T47D (cell line): ENCODE measurements at regions not wholly inside any gene's neighbourhood (a gene's known extent, or its start where the extent isn't known, plus 50 kb on each side); places are given as distances from the start of the nearest gene placed in this dataset.

Experiments
- DNase-seq, 2 experiments: peaks; one replicate each; pipeline versions ENCODE4 v3.0.0 to v3.0.0-alpha.2; 2011 to 2012; ENCODE audit warnings: low read depth in 1 of 2, low spot score in 1 of 2
- JUND ChIP-seq: IDR thresholded peaks from 2 replicates; pipeline ENCODE4 v1.6.1; 2012; ENCODE audit warnings: low read depth
- in situ Hi-C: cut with HindIII; loops from 2 replicates; pipeline ENCODE4 v1.10.0; 2016; ENCODE audit warnings: low sequenced_read_pairs, low pct_unique_long_range_greater_than_20kb

DNA sequence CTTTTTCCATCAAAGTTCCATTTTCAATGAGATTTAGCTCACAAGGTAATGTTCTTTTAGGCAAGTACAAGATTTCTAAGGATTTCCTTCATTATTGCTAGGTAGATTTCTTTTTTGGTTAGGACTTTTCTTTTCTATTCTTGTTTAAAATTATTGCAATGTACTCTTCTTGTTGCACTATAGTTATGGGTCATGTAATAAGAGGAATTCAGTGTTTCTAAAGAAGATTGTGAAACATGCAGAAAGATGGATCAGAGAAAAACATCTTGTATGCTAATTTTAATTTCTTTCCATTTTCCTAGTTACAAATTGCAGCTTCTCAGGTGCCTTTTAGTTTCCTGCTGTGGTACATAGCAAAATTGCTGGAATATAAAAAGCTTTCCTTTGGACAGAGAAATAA is 56.1 kb downstream of the BTG1 start:
- in situ Hi-C loops = no loop called here
- no peak for DNase-seq
- TF ChIP-seq JUND = no peak

GRCh38 chr12:92088805-92089204 is 56.8 kb downstream of the BTG1 start:
- DNase-seq = no peak
- in situ Hi-C loops = no loop called here
- no peak for TF ChIP-seq JUND

DNA sequence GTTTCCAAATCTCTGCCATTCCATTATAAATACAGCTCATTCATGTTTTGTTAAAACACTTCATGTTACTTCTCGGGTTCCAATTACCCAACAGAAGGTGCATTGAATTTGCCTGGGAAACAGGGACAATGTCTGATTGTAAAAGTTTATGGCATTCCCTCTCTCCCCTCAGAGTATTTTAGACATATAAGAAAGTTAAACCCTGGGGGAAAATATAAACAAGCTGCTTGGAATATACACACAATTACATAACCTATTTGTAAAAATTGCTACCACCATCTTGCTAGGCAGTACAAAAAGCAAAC is 60.0 kb downstream of the BTG1 start:
- in situ Hi-C loops = no loop called here
- no peak for TF ChIP-seq JUND
- no peak for DNase-seq

DNA sequence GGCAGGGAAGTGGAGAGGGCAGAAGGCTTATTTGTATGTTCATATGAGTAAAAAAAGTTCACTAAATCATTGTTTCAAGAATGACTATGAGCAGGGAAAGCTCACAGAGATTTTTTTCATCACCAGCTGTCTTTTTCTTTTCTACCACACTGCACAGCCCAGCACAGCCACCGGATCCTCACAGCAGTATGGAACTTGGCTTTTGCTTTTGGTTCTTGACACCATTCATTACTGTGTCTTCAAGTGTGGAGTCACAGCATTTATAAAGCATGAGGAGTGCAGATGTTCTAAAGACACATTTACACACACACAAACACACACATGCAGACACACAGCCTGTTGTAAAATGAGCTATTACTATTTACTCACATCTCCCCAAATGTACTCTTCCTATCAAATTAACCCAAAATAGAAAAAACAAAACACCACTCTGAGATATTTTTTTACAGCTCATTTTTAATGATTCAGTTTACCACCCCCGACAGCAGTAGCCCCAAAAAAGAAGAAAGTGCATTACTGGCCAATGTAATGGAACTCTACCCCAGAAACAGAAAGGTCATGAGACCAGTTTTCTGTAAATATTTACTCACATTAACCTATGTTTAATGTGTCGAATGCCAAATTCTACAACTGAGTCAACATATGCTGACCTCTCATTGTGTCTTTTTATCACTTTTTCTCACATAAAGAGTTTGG is 60.5 kb downstream of the BTG1 start:
- peak in 1 of 2 experiments; percentile 55 for DNase-seq
- TF ChIP-seq JUND = no peak
- in situ Hi-C loops = no loop called here

DNA sequence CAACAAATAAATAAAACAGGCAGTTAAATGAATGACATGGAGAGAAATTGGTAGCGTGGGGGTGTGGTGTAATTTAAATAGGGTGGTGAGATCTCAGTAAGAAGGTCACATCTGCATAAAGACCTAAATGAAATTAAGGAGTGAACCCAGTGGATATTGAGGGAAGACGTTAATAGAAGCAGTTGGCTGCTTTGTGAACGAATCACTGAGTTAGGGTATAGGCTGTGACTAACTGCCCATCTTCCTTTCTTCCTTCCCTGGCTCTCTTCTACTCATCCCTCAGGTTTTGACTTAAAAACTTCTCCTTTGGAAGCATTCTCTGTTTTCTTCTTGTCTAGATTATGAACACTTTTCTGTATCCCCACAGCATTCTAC is 64.7 kb downstream of the BTG1 start:
- no peak for TF ChIP-seq JUND
- DNase-seq = no peak
- in situ Hi-C loops = no loop called here

- no peak for TF ChIP-seq JUND
- in situ Hi-C loops = no loop called here
- DNase-seq = no peak
These were observed 66.6 kb downstream of the BTG1 start for GRCh38 chr12:92079054-92079385.

DNA sequence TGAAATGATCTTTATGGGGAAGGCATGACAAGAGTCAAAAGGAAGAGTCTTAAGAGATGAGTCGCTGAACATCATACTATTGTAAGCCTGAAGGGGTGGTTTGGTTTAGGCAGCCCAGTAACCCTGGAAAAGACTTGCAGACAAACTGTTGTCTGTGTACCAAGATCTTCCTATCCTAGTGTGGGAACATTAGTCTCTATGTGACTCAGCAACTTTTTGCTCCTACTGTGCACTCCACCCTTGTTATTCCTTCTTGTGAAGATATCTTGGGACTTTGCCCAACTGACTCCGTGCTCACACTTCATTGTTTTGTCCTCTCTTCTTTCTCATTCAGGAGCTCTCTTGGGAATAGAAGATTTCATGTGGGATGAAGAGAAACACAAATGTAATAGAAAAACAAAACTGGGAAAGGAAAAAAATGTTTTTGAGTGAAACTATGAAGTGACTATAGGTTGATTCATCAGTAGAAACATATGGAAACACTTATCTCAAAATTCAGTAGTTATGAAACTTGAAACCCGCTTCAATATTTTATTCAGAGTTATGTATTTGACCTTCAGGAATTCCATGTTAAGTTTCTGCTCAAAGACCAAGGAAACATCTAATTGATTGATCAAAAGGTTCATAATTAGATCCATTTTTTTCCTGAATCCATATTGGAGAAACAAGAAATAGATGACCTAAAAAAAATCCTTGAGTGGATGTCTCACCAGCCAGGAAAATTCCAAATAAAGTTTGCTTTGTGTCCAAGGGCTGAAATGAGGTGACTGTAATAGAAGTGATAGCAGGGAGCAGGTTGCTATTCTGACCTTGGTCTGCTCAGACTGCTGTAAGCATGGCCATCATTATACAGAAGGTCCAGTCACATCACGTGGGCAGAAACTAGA is 67.2 kb downstream of the BTG1 start:
- in situ Hi-C loops = no loop called here
- TF ChIP-seq JUND = no peak
- DNase-seq = peak in 1 of 2 experiments; percentile 44

DNA sequence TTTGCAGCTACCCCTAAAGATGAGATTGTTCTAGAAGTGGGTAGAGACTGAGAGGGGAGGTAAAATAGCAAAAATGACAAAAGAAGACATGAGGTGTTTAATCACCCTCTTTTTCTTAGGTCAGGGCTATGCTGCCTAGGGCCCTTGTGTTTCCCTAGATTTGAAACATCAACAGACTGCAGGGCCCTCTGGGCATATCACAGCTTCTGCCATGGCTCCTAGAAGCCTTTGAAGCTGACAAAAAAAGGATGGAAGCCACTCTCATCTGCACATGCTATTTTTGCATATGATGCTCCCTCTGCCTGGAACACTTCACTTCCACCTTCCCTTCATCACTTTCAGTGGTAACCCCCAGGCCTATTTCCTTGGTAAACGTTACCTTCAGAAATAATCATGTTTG is 68.1 kb downstream of the BTG1 start:
- in situ Hi-C loops = no loop called here
- no peak for DNase-seq
- no peak for TF ChIP-seq JUND

- no peak for TF ChIP-seq JUND
- in situ Hi-C loops = no loop called here
- DNase-seq = no peak
These were observed 69.5 kb downstream of the BTG1 start for GRCh38 chr12:92076101-92076500.

- no peak for DNase-seq
- in situ Hi-C loops = no loop called here
- no peak for TF ChIP-seq JUND
These were observed 70.2 kb downstream of the BTG1 start for GRCh38 chr12:92075425-92075914.

GRCh38 chr12:92074889-92075288 is 70.8 kb downstream of the BTG1 start:
- in situ Hi-C loops = no loop called here
- no peak for TF ChIP-seq JUND
- no peak for DNase-seq

- no peak for DNase-seq
- in situ Hi-C loops = no loop called here
- TF ChIP-seq JUND = no peak
These were observed 72.6 kb downstream of the BTG1 start for GRCh38 chr12:92073094-92073493.

GRCh38 chr12:92072112-92072511 is 73.5 kb downstream of the BTG1 start:
- no peak for DNase-seq
- in situ Hi-C loops = no loop called here

More at GRCh38 chr12:92072112-92072511, 73.5 kb downstream of the BTG1 start:
- TF ChIP-seq JUND = no peak
